ENCODE measurements at regions not wholly inside any gene's neighbourhood (a gene's known extent, or its start where the extent isn't known, plus 50 kb on each side); places are given as distances from the start of the nearest gene placed in this dataset.

- intact Hi-C loops (cut with DNase I), result no loop called here
- DNase-seq, result peak in 1 of 42 donors; percentile 4
These were observed 98.8 kb upstream of the FRMD6 start for GRCh38 chr14:51552768-51553404.

DNA sequence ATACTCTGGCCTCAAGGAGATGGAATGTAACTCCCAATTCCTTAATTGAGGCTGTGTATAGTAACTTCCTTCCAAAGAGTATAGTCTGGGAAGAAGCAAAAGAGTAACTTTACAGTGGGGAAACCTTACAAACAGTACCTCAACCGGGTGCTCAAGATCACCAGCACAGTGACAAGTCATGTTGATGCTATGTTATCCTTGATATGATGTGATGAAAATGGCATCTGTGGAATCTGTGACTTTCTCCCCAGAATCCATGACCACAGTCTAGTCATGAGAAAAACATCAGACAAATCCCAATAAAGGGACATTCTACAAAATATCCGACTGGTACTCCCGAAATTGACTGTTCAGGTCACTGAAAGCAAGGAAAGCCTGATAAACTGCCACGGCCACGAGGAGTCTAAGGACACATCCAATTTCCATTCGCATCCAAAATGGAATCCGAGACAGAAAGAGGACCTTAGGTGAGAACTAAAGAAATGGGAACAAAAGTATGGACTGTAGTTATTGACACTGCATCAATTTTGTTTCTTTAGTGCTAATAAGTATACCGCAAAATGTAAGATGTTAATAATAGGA, 97.3 kb upstream of the FRMD6 start:
- no peak for DNase-seq
- intact Hi-C loops (cut with DNase I), result no loop called here

- intact Hi-C loops (cut with DNase I), result no loop called here
- DNase-seq, result no peak
These were observed 96.8 kb upstream of the FRMD6 start for GRCh38 chr14:51554953-51555352.

GRCh38 chr14:51561141-51561540, 90.6 kb upstream of the FRMD6 start:
- intact Hi-C loops (cut with DNase I), result no loop called here
- DNase-seq, result peak in 4 of 42 donors; percentile 3 to 26 (median 8)

DNA sequence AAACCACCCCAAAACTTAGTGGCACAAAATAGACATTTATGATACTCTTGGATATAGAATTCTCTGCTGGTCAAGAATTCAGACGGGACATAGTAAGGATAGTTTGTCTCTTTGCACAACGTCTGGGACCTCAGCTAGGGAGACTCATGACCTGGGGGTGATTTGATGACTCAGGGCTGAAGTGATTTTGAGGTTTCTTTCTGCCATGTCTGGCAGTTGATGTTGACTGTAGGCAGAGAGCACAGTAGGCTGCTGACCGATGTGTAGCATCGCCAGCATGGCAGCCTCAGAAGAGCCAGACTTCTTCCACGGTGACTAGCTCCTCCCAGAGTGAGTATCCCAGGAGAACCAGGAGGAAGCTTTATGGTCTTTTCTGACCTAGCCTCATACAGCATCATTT, 88.9 kb upstream of the FRMD6 start:
- intact Hi-C loops (cut with DNase I), result no loop called here
- DNase-seq, result no peak

DNA sequence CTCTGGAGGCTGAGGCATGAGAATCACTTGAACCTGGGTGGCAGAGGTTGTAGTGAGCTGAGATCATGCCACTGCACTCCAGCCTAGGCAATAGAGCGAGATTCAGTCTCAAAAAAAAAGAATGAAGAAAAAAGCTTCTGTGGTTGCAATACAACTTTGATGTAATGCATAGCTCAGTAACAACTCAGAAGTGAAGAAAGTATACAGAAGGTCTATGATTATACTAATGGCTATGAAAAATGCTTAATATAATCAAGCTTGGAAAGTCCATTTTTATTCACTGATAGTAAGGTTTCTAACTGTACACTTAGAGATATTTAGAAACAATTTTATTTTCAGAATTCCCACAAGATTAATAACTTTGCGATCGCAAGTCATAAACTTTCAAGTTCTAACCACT, 88.2 kb upstream of the FRMD6 start:
- DNase-seq, result no peak
- intact Hi-C loops (cut with DNase I), result no loop called here

DNA sequence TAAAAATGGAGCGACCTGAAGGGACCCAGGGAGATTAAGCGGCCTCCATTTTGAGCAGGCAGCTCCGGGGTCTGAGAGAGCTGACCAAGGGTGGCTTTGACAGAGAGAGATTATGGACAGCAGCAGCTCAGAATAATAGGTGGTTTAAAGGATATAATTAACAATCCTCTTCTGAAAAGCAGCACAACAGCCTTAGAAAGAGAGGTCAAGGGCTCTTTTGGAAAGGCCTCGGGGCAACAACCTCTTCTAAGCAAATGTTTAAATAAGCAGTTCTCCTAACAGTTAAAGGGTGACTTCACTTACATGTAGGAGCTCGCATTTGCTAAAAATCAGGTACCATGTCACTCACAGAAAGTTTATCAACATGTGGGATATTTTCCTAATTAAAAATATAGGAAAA, 87.2 kb upstream of the FRMD6 start:
- intact Hi-C loops (cut with DNase I), result no loop called here
- no peak for DNase-seq

GRCh38 chr14:51564986-51565604, 86.6 kb upstream of the FRMD6 start:
- intact Hi-C loops (cut with DNase I), result no loop called here
- DNase-seq, result no peak

- intact Hi-C loops (cut with DNase I), result no loop called here
- no peak for DNase-seq
These were observed 84.7 kb upstream of the FRMD6 start for GRCh38 chr14:51566831-51567582.

DNA sequence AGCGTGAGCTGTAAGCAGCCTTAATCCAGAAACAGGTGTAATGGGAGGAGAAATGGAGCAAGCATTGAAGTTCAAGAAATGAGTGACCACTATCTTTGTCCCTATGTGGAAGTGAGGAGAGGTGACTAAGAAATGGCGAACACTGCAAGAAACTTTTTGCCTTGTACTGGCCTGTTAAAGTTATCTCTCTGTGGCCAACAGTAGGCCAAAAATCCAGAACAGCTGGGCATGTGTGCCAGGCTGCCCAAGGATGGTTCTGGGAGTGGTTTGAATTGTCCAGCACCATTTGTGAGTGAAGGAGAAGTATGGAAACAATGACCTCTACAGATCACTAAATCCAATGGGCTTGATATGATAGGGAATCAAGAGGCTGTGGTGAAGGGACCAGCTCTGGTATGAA, 83.3 kb upstream of the FRMD6 start:
- no peak for DNase-seq
- intact Hi-C loops (cut with DNase I), result no loop called here

GRCh38 chr14:51573607-51574006, 78.1 kb upstream of the FRMD6 start:
- intact Hi-C loops (cut with DNase I), result no loop called here
- no peak for DNase-seq

GRCh38 chr14:51574009-51574408, 77.7 kb upstream of the FRMD6 start:
- DNase-seq, result no peak
- intact Hi-C loops (cut with DNase I), result no loop called here

DNA sequence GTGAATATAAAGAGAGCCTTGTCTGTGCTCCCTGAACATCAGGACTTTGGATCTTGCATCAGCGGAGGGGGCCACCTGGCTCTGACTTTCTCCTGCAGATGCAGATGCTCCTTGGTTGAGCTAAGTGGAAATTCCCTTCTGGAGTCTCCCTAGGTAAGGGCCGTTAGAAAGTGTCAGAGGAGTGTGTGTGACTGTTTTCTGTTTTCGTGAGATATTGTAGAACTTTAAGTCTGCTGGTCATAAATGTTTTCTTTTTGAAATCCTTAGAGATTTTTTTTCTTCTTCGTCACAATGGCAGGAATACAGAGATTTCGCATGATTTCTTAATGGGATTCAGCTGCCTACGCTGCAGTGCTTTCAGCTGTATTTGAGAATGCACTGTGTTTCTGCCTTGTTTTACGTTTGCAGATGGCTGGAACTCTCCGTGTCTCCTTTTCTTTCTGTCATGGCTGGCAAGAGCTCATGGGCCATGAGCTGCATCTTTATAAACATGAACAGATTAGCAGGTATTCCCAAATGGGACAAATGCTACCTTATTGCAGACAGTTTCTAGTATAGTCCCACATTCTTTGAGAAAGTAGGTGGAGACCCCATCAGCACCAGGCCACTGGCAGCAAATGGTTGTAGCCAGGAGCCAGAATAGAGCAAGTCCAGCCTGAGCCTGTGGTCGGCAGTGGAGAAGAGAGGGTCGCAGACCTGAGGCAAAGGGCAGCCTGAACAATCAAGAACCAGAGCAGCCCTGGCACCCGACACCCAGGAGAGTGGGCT, 76.2 kb upstream of the FRMD6 start:
- intact Hi-C loops (cut with DNase I), result no loop called here
- DNase-seq, result no peak

- intact Hi-C loops (cut with DNase I), result no loop called here
- DNase-seq, result no peak
These were observed 75.6 kb upstream of the FRMD6 start for GRCh38 chr14:51576117-51576430.

DNA sequence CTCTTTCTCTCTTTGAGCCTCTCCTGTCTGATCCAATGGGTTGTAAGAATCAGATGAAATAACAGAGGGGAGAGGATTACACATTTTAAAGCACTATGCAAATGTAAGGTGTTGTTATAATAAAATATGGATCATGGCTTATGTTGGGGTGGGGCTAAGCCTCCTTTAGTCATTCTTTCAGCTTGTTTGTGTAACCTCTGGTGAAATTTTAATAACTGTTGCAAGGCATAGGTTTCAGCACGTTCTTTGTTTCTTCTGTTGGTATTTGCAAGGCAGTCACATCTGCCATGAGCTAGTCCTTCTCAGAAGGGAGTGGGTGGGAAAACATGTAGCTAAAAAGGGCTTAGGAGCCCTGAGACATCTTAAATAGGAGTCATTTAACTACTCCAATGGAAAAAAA, 74.8 kb upstream of the FRMD6 start:
- intact Hi-C loops (cut with DNase I), result no loop called here
- no peak for DNase-seq

- intact Hi-C loops (cut with DNase I), result no loop called here
- DNase-seq, result no peak
These were observed 72.9 kb upstream of the FRMD6 start for GRCh38 chr14:51578853-51579252.

DNA sequence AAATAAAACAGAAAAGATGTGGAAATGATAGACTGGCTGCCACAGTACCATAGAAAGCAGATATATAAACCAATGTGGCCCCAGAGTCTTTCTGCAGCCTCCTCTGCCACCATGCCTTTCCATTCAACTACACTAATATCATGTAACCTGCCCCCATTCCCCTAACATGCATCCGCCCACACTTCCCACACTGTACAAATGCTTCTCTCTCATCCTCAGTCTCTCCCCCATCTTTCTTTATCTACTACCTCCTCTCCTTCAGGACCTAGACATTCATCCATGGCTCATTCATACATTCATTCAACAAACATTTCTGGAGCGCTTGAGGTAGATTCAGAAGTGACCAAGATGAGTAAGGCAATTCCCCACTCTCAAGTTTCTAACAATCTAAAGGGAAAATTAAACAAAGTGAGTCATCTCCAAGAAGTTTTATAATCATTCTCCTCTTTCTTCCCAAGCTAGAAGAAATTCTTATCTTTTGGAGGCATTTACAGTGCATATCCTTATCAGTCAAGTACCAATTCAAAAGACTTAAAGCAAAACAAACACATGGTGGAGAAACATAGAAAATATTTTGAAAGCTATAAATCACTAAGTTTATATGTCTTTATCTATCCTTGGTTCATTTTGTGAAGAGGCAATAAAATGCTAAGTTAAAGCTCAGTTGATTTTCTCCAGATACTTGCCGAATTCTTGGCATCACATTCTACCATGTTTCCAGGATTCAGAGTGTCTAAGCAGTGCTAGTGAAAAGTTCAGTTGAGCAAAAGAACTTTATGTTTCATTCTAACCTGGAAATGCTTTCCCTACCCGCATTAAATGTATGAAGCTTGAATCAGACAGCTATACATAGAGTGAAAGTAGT, 70.5 kb upstream of the FRMD6 start:
- no peak for DNase-seq
- intact Hi-C loops (cut with DNase I), result no loop called here

DNA sequence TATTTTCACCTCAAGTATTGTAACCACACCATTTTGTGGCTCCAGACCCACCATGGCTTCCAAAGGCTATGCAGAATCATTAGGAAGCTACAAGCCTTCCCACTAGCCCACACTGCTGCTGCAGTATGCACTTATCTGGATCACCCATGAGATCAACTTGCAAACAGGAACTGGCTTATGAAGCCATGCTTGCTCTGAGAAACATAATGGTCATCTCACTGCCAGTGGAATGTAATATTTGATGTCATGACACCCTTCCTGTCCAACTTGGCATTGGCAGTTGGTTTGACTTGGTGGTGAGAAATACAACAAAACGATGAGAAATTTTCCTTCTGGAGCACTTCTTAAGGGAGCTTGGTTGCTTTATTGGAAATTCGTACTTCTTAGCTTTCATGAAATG, 69.3 kb upstream of the FRMD6 start:
- DNase-seq, result no peak
- intact Hi-C loops (cut with DNase I), result no loop called here

- DNase-seq, result no peak
- intact Hi-C loops (cut with DNase I), result no loop called here
These were observed 66.7 kb upstream of the FRMD6 start for GRCh38 chr14:51585055-51585454.
